SU-DHL-6 (cell line): ENCODE measurements at regions not wholly inside any gene's neighbourhood (a gene's known extent, or its start where the extent isn't known, plus 50 kb on each side); places are given as distances from the start of the nearest gene placed in this dataset.
"Not testable (repeated sequence)": the region's sequence is repeated elsewhere in the genome, so short reads cannot be mapped to it uniquely, and the experiment has no call there.

Experiments used
- H2AFZ ChIP-seq: fragments of 200-600 bp; sonication (generic); 2 replicates; pipeline ENCODE4 v1.6.1; 2014; ENCODE audit warnings: low read depth, mild to moderate bottlenecking, moderate library complexity, mixed read lengths, antibody characterized with exemption, low read length; ENCODE audit not compliant: severe bottlenecking
- H3F3A ChIP-seq: fragments of 200-600 bp; shearing (Covaris generic); 2 replicates; pipeline ENCODE4 v1.6.0; 2016; ENCODE audit warnings: antibody characterized with exemption, mild to moderate bottlenecking; ENCODE audit not compliant: insufficient read depth
- H3K27ac ChIP-seq: fragments of 200-600 bp; sonication (generic); 2 replicates; pipeline ENCODE4 v1.5.1; 2016; ENCODE audit warnings: low read depth, mild to moderate bottlenecking, low read length, moderate library complexity, mixed read lengths
- H3K27me3 ChIP-seq: fragments of 200-600 bp; sonication (generic), shearing (Covaris generic); 2 replicates; pipeline ENCODE4 v1.6.0; 2014; ENCODE audit warnings: mild to moderate bottlenecking, low read length
- H3K36me3 ChIP-seq: fragments of 200-600 bp; sonication (generic); 2 replicates; pipeline ENCODE4 v1.6.1; 2014; ENCODE audit warnings: mild to moderate bottlenecking, low read length, mixed read lengths
- H3K4me2 ChIP-seq: fragments of 300-600, 200-600 bp; shearing (Covaris generic), sonication (generic); 2 replicates; pipeline ENCODE4 v1.6.0; 2014; ENCODE audit warnings: low read length, low read depth, mild to moderate bottlenecking; ENCODE audit not compliant: poor library complexity, severe bottlenecking
- H3K4me3 ChIP-seq: fragments of 200-600 bp; sonication (generic); 2 replicates; pipeline ENCODE4 v1.5.1; 2014; ENCODE audit warnings: antibody characterized with exemption, low read length, mild to moderate bottlenecking, mixed read lengths; ENCODE audit not compliant: insufficient read depth, poor library complexity, severe bottlenecking
- H3K79me2 ChIP-seq: fragments of 200-600 bp; sonication (generic); 2 replicates; pipeline ENCODE4 v1.6.1; 2014; ENCODE audit warnings: mild to moderate bottlenecking, low read length, moderate library complexity; ENCODE audit not compliant: insufficient read depth
- H3K9ac ChIP-seq: fragments of 200-600 bp; sonication (generic); 2 replicates; pipeline ENCODE4 v1.7.0; 2014; ENCODE audit warnings: mild to moderate bottlenecking, low read length
- H3K9me2 ChIP-seq: fragments of 200-600 bp; sonication (generic); replicated peaks from 2 replicates; pipeline ENCODE4 v1.6.1; 2014; ENCODE audit warnings: low read length; ENCODE audit not compliant: insufficient read depth
- H3K9me3 ChIP-seq: fragments of 200-600 bp; sonication (generic); 2 replicates; pipeline ENCODE4 v1.6.1; 2014; ENCODE audit warnings: low read length, mixed read lengths; ENCODE audit not compliant: insufficient read depth
- H4K20me1 ChIP-seq: fragments of 200-600 bp; sonication (generic); 2 replicates; pipeline ENCODE4 v1.6.1; 2014; ENCODE audit warnings: low read depth, mild to moderate bottlenecking, antibody characterized with exemption, low read length, moderate library complexity, mixed read lengths
- CTCF ChIP-seq: fragments of 200-600 bp; sonication (generic); IDR thresholded peaks from one replicate; pipeline ENCODE4 v1.5.1; 2017; ENCODE audit warnings: antibody characterized with exemption, mild to moderate bottlenecking, low read length, moderate library complexity; ENCODE audit not compliant: insufficient read depth, poor library complexity, severe bottlenecking
- EZH2phosphoT487 ChIP-seq: fragments of 200-600 bp; sonication (generic), shearing (Covaris generic); conservative IDR thresholded peaks from 2 replicates; pipeline ENCODE4 v1.6.1; 2018; ENCODE audit warnings: mild to moderate bottlenecking, antibody characterized with exemption, low read length, moderate library complexity, mixed read lengths

DNA sequence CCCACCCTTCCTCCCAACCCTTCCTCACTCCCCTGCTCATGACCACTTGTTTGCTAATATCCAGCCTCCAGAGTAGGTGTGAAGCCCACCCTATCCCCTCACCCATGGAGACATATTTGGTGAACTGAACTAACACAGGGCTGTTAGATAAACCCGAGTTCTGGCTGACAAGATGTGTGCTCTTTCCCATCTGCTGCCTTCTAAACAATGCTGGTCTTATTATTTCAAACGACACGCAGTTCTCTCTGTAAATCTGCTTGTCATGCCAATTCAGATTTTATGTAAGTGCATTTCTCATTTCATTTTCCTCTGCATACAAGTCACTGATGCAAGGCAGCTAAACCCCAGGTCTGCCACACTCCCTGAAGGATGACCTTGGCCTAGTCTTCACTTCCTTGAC, 343.0 kb upstream of the CDH5 start:
- Histone ChIP-seq H2AFZ (no peak overlapping the region), H3K9ac (no peak overlapping the region), H3K9me3 (no peaks in the 10 kb centered on the region), H3F3A (no peaks in the 10 kb centered on the region), H3K27me3 (no peaks in the 10 kb centered on the region), H3K27ac (no peak overlapping the region), H3K4me3 (no peak overlapping the region), H3K4me2 (no peak overlapping the region), H3K9me2 (no peaks in the 10 kb centered on the region), H4K20me1 (no peaks in the 10 kb centered on the region), H3K36me3 (no peaks in the 10 kb centered on the region), H3K79me2 (no peaks in the 10 kb centered on the region)
- no peak for TF ChIP-seq CTCF
- no peak for TF ChIP-seq EZH2phosphoT487

DNA sequence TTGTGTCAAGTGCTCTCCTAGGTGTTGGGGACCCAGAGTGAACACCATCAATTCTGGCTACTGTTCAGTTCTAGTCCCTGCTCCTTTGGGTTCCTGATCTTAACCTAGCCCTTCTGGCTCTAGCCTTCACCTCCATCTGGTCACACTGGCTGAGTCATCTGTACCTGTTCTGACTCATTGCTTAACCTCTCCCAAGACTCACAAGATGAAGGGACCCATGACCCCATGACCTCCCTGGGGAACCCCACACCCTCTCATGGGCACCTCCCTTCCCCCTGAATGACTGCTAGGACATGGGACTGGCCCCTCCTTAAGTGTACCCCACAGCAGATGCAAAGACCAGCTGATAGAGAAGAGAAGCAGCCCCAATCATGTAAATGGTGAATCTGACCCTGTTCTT, 345.8 kb upstream of the CDH5 start:
- no peaks in the 10 kb centered on the region for H3K9me3 ChIP-seq
- no peaks in the 10 kb centered on the region for H3K79me2 ChIP-seq
- H3F3A ChIP-seq: no peaks in the 10 kb centered on the region
- H3K27ac ChIP-seq: no peak overlapping the region
- H3K4me2 ChIP-seq: no peak overlapping the region
- H3K27me3 ChIP-seq: no peaks in the 10 kb centered on the region
- H3K4me3 ChIP-seq: no peak overlapping the region
- no peaks in the 10 kb centered on the region for H4K20me1 ChIP-seq
- no peak overlapping the region for H2AFZ ChIP-seq
- H3K9ac ChIP-seq: no peak overlapping the region
- no peaks in the 10 kb centered on the region for H3K36me3 ChIP-seq
- no peaks in the 10 kb centered on the region for H3K9me2 ChIP-seq
- no peak for TF ChIP-seq CTCF
- TF ChIP-seq EZH2phosphoT487: no peak

- H3F3A ChIP-seq: no peaks in the 10 kb centered on the region
- no peaks in the 10 kb centered on the region for H3K9me3 ChIP-seq
- no peaks in the 10 kb centered on the region for H3K79me2 ChIP-seq
- H2AFZ ChIP-seq: no peak overlapping the region
- no peak overlapping the region for H3K4me3 ChIP-seq
- H3K9me2 ChIP-seq: no peaks in the 10 kb centered on the region
- H3K4me2 ChIP-seq: no peak overlapping the region
- H4K20me1 ChIP-seq: no peaks in the 10 kb centered on the region
- H3K9ac ChIP-seq: no peak overlapping the region
- H3K36me3 ChIP-seq: no peaks in the 10 kb centered on the region
- H3K27me3 ChIP-seq: no peaks in the 10 kb centered on the region
- H3K27ac ChIP-seq: no peak overlapping the region
- TF ChIP-seq CTCF: no peak
- TF ChIP-seq EZH2phosphoT487: no peak
These were observed 346.4 kb upstream of the CDH5 start for GRCh38 chr16:66020046-66020445.

- H3K4me3 ChIP-seq, H3K36me3 ChIP-seq, H3K27me3 ChIP-seq, H3F3A ChIP-seq, H3K9me3 ChIP-seq, H3K27ac ChIP-seq, H4K20me1 ChIP-seq, H3K79me2 ChIP-seq, H3K9me2 ChIP-seq, H3K4me2 ChIP-seq, H2AFZ ChIP-seq, H3K9ac ChIP-seq: not testable (repeated sequence)
These were observed 347.0 kb upstream of the CDH5 start for GRCh38 chr16:66019502-66019901.
